ENCODE measurements at regions not wholly inside any gene's neighbourhood (a gene's known extent, or its start where the extent isn't known, plus 50 kb on each side); places are given as distances from the start of the nearest gene placed in this dataset.

DNA sequence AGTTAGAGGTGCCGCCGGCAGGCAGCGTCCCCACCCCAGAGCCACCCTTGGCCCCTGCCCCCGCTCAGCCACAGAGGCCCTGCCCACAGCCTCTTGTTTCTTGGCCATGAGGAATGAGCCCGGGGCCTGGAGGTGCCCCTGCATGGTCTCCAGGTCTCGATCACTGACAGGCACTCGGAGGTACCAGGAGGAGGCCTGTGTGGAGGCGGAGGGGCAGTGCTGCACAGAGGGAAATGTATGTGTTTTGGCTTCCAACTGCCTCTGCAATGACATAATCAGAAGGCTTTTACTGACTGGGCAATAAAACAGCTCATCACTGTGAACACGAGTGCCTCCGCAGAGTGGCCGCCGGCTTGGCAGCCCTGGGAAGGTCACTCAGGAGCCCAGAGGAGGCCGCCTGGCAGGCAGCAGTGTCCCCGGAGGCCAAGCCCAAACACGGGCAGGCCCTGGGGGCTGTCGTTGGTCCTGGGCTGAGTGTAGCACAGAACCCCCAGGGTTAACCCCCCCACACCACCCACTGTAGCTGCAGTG lies 61.1 kb upstream of the GATA5 start:
- H3K4me1 ChIP-seq (ENCODE audit: control insufficient read depth, insufficient read depth, low read length) = no peaks in the 10 kb centered on the region

DNA sequence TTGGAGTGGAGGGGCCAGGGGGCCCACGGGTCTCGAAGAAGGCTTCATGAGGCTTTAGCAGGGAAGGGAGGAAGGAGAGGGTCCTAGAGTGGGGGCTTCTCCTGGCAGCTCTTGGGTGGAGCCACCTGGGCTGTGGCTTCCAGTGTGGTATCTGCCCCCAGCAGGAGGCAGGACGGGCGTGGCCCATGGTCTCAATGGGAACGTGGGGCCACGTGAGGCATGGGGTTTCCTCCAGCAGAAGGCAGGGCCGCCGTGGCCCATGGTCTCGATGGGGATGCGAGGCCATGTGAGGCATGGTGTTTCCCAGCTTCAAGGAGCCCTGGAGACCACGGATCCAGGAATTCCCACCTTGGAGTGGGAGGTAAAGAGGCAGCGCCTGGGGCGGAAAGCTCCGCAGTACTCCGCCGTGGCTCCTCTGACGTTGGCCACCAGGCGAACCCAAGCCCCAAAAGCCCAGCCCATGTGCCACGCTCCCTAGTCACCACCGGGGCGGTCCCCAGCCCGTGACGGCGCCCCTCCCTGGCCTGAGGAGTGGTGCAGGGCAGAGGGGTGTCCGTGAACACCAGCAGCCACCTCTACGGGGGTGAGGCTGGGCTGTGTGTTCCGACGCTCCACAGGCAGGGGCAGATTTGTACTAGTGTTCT lies 62.0 kb upstream of the GATA5 start:
- Histone ChIP-seq H3K4me1 (ENCODE audit: control insufficient read depth, insufficient read depth, low read length) (no peaks in the 10 kb centered on the region), H3K27me3 (ENCODE audit: control insufficient read depth, insufficient read depth, low read length) (no peaks in the 10 kb centered on the region), H3K9ac (ENCODE audit: low read depth, low read length) (no peak overlapping the region)

More for the DNA sequence above, 61.1 kb upstream of the GATA5 start:
- Histone ChIP-seq H3K36me3 (ENCODE audit: control insufficient read depth, insufficient read depth, low read length) (no peaks in the 10 kb centered on the region), H3K9ac (ENCODE audit: low read depth, low read length) (no peak overlapping the region), H3K4me3 (ENCODE audit: low read depth, low read length) (no peak overlapping the region), H3K27me3 (ENCODE audit: control insufficient read depth, insufficient read depth, low read length) (no peaks in the 10 kb centered on the region), H3K9me3 (ENCODE audit: control insufficient read depth, insufficient read depth, low read length) (no peaks in the 10 kb centered on the region)

DNA sequence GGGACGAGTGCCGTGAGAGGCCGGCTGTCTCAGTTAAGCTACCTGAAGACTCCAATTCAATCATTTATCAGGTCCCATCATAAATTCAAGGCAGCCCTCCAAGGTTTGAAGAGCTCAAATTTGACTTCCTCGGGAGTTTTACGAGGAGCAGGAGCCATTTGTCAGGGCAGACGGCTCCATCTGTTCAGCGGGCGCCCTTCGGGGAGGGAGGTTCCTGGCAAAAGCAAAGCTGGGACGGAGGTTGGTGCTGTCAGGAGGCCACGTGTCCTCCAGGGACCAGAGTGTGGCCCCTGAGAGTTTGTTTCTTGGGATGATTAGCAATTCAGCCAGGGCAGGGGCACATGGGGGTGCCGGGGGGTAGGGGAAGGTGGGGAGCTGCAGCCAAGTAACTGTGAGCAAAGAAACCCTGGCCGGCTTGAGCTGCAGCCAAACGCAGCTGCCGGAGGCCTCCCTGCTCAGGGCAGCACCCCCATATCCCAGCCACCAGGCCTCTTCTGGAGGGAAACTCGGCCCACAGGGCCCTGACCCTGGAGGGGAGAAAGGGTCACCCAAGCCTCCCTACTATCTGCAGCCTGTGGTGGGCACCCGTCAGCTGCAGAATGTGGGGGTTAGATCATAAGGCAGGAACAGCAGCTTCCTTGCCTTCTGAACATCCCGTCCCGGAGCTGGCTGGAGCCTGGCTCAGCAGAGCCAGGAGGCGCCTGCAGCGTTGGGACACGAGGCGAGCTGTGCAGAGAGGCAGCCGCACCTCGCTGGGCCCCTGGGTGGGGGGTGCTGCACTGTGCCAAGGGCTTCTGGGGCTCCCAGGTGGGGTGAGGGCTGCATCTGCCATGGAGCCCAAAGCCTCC lies 63.6 kb upstream of the GATA5 start:
- Histone ChIP-seq H3K9me3 (ENCODE audit: control insufficient read depth, insufficient read depth, low read length) (no peaks in the 10 kb centered on the region), H3K4me1 (ENCODE audit: control insufficient read depth, insufficient read depth, low read length) (no peaks in the 10 kb centered on the region), H3K4me3 (ENCODE audit: low read depth, low read length) (no peak overlapping the region), H3K27me3 (ENCODE audit: control insufficient read depth, insufficient read depth, low read length) (no peaks in the 10 kb centered on the region), H3K9ac (ENCODE audit: low read depth, low read length) (no peak overlapping the region), H3K36me3 (ENCODE audit: control insufficient read depth, insufficient read depth, low read length) (no peaks in the 10 kb centered on the region)

More for the DNA sequence above, 62.0 kb upstream of the GATA5 start:
- Histone ChIP-seq H3K9me3 (ENCODE audit: control insufficient read depth, insufficient read depth, low read length) (no peaks in the 10 kb centered on the region), H3K4me3 (ENCODE audit: low read depth, low read length) (no peak overlapping the region), H3K36me3 (ENCODE audit: control insufficient read depth, insufficient read depth, low read length) (no peaks in the 10 kb centered on the region)

DNA sequence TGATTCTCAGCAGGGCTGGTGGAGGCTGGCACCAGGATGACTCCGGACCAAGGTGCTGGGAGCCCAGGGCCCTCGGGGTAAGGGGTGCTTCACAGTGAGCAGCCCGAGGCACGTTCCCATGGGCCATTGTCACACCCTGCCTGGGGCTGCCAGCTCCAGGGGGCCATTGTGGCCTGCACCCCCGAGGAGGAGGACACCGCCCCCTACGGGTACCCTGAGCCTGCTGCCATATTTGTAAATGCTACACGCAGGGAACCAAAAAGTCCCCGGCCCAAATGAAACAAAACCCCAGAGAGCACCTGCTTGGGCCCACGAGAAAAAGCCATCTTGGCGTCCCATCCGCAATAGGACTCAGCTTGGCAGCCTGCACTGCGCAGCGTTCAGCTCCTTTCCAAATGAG lies 64.7 kb upstream of the GATA5 start:
- no peak overlapping the region for H3K9ac ChIP-seq (ENCODE audit: low read depth, low read length)
- H3K4me1 ChIP-seq (ENCODE audit: control insufficient read depth, insufficient read depth, low read length) = no peaks in the 10 kb centered on the region
- H3K27me3 ChIP-seq (ENCODE audit: control insufficient read depth, insufficient read depth, low read length) = no peaks in the 10 kb centered on the region
- H3K4me3 ChIP-seq (ENCODE audit: low read depth, low read length) = no peak overlapping the region
- H3K36me3 ChIP-seq (ENCODE audit: control insufficient read depth, insufficient read depth, low read length) = no peaks in the 10 kb centered on the region
- no peaks in the 10 kb centered on the region for H3K9me3 ChIP-seq (ENCODE audit: control insufficient read depth, insufficient read depth, low read length)

DNA sequence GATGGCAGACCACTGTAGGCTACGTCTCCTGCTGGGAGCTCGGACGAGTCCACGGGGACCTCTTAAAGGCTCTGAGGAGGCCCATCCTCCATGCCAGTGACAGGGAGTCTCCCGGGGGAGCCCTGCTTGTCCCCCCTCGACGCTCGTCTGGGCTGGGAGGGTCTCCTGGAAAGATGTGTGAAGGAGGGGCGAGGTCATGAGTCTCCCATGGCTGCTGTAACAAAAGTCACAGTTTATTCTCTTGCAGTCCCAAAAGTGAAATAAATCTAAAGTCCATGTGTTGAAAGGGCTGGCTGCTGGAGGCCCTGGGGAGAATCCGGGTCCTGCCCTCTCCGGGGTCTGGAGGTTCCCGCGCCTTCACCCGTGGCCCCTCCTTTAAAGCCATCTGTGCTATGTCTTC lies 67.1 kb upstream of the GATA5 start:
- H3K27me3 ChIP-seq (ENCODE audit: control insufficient read depth, insufficient read depth, low read length) = no peaks in the 10 kb centered on the region
- no peaks in the 10 kb centered on the region for H3K9me3 ChIP-seq (ENCODE audit: control insufficient read depth, insufficient read depth, low read length)
- no peaks in the 10 kb centered on the region for H3K36me3 ChIP-seq (ENCODE audit: control insufficient read depth, insufficient read depth, low read length)
- H3K9ac ChIP-seq (ENCODE audit: low read depth, low read length) = no peak overlapping the region
- no peaks in the 10 kb centered on the region for H3K4me1 ChIP-seq (ENCODE audit: control insufficient read depth, insufficient read depth, low read length)
- H3K4me3 ChIP-seq (ENCODE audit: low read depth, low read length) = no peak overlapping the region

DNA sequence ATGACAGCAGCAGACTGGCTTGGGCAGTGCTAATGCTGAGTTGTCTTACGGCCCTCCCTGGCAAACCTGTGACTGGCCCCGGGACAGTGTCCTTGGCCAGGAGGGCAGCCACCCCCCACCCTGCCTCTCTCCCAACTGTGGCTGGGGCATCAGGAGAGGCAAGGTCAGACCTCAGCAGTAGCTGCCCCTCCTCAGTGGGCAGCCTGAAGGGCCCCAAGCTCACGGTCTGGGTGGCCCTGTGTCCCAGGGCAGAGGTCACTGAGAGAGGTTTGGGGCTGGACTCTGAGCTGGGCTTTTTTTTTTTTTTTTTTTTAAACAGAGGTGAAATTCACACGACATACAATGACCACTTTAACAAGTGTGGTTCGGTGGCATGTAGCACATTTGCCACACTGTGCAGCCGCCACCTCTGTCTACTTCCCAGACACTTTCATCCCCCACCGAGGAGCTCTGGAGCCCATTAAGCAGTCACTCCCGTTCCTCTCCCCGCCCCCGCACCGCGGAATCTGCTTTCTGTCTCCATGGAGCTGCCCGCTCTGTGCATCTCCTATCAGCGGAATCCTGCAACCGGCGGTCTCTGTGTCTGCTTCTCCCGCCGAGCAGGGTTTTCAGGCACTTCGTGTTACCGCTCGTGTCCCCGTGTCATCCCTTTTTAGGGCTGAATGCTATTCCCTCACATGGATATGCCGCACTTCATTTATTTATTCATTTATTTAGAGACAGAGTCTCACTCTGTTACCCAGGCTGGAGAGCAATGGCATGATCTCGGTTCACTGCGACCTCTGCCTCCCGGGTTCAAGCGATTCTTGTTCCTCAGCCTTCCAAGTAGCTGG lies 67.9 kb upstream of the GATA5 start:
- no peaks in the 10 kb centered on the region for H3K27me3 ChIP-seq (ENCODE audit: control insufficient read depth, insufficient read depth, low read length)

DNA sequence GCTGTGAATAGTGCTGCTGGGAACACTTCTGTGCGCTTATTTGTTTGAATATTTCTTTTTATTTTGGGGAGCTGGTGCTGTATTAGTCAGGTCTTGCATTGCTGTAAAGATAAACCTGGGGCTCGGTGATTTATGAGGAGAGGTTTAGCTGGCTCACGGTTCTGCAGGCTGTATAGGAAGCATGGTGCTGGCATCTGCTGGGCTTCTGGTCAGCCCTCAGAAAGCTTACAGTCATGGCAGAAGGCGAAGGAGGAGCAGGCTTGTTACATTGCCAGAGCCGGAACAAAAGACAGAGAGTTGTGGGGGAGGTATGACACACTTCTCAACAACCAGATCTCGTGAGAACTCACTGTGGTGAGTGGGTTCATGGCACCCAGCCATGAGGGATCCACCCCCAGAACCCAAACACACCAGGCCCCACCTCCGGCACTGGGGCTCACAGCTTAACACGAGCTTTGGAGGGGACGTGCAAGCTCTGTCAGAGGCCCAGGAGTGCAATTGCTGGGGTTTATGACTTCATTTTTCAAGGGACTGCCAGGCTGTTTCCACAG lies 68.8 kb upstream of the GATA5 start:
- H3K9ac ChIP-seq (ENCODE audit: low read depth, low read length) = no peak overlapping the region
- H3K4me1 ChIP-seq (ENCODE audit: control insufficient read depth, insufficient read depth, low read length) = no peaks in the 10 kb centered on the region
- no peaks in the 10 kb centered on the region for H3K36me3 ChIP-seq (ENCODE audit: control insufficient read depth, insufficient read depth, low read length)
- H3K27me3 ChIP-seq (ENCODE audit: control insufficient read depth, insufficient read depth, low read length) = no peaks in the 10 kb centered on the region
- H3K9me3 ChIP-seq (ENCODE audit: control insufficient read depth, insufficient read depth, low read length) = no peaks in the 10 kb centered on the region
- no peak overlapping the region for H3K4me3 ChIP-seq (ENCODE audit: low read depth, low read length)

More for the DNA sequence above, 67.9 kb upstream of the GATA5 start:
- Histone ChIP-seq H3K9me3 (ENCODE audit: control insufficient read depth, insufficient read depth, low read length) (no peaks in the 10 kb centered on the region), H3K9ac (ENCODE audit: low read depth, low read length) (no peak overlapping the region), H3K36me3 (ENCODE audit: control insufficient read depth, insufficient read depth, low read length) (no peaks in the 10 kb centered on the region), H3K4me1 (ENCODE audit: control insufficient read depth, insufficient read depth, low read length) (no peaks in the 10 kb centered on the region), H3K4me3 (ENCODE audit: low read depth, low read length) (no peak overlapping the region)

DNA sequence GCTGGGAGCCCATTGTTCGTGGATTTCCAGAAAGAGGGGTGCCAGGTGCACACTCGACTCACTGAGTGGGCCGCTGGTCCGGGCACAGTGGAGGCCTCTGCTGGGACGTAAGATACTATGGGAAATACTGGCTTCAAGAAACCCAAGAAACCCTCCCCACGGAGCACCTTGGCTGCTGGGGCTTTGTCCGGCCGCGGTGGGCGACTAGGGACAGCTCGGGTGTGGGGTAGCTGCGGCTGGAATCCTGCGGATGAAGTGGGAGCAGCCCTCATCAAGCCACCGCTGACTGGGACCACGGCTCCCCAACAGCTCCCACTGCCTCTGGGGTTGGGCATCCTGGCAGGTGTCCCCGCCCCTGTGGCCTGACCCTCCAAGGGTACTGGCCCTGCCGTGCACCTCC lies 69.5 kb upstream of the GATA5 start:
- Histone ChIP-seq H3K9me3 (ENCODE audit: control insufficient read depth, insufficient read depth, low read length) (no peaks in the 10 kb centered on the region), H3K4me1 (ENCODE audit: control insufficient read depth, insufficient read depth, low read length) (no peaks in the 10 kb centered on the region), H3K36me3 (ENCODE audit: control insufficient read depth, insufficient read depth, low read length) (no peaks in the 10 kb centered on the region), H3K4me3 (ENCODE audit: low read depth, low read length) (no peak overlapping the region), H3K9ac (ENCODE audit: low read depth, low read length) (no peak overlapping the region), H3K27me3 (ENCODE audit: control insufficient read depth, insufficient read depth, low read length) (no peaks in the 10 kb centered on the region)

DNA sequence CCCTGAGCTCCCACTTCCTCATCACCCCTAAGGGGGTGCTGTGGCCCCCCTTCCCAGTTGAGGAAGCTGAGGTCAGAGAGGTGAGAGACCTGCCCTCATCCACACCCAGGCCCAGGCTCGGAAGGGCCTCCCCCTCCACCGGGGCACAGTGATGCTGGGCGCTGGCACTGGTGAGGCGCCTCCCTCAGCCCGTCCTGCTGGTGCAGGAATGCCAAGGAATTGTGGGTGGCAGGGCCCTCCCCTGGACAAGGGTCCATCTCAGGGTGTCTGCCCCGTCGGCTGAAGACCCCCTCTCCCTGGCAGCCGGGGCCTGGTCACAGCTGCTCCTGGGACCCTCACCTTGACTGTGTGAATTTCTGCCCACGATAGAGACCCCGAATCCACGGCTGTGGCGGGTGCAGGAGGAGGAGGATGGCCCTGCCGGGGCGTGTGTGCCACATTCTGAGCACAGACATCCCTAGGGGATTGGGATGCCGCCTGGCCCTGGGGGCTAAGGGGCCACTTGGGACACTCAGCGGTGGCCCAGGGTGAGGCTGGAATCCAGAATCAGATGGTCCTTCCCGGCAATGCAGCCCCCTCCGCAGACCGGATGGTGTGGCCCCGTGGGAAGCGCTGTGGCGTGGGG lies 70.2 kb upstream of the GATA5 start:
- Histone ChIP-seq H3K27me3 (ENCODE audit: control insufficient read depth, insufficient read depth, low read length) (peaks cover 3% of the 10 kb centered on the region), H3K4me3 (ENCODE audit: low read depth, low read length) (no peak overlapping the region), H3K9me3 (ENCODE audit: control insufficient read depth, insufficient read depth, low read length) (no peaks in the 10 kb centered on the region), H3K4me1 (ENCODE audit: control insufficient read depth, insufficient read depth, low read length) (no peaks in the 10 kb centered on the region), H3K9ac (ENCODE audit: low read depth, low read length) (no peak overlapping the region), H3K36me3 (ENCODE audit: control insufficient read depth, insufficient read depth, low read length) (no peaks in the 10 kb centered on the region)

DNA sequence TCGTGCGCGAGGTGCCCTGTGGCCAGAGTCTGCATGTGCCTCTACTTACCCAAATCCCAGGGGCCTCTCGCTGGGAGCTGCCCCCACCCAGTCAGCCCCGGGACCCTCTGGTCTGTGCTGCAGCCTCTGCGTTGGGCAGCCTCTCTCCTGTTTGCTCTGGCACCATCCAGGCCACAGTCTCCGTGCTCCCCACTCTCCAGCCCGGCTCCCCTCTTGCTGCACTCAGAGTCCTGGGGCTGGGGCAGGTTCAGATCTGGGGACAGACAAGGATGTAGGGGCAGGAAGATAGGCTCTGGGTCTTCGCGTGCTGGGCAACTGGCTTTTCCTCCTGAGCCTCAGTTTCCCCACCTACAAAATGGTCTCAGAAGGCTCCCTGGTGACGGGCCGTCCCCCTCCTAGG lies 70.8 kb upstream of the GATA5 start:
- Histone ChIP-seq H3K27me3 (ENCODE audit: control insufficient read depth, insufficient read depth, low read length) (peaks cover 3% of the 10 kb centered on the region), H3K9ac (ENCODE audit: low read depth, low read length) (no peak overlapping the region), H3K4me3 (ENCODE audit: low read depth, low read length) (no peak overlapping the region), H3K9me3 (ENCODE audit: control insufficient read depth, insufficient read depth, low read length) (no peaks in the 10 kb centered on the region), H3K4me1 (ENCODE audit: control insufficient read depth, insufficient read depth, low read length) (no peaks in the 10 kb centered on the region), H3K36me3 (ENCODE audit: control insufficient read depth, insufficient read depth, low read length) (no peaks in the 10 kb centered on the region)

DNA sequence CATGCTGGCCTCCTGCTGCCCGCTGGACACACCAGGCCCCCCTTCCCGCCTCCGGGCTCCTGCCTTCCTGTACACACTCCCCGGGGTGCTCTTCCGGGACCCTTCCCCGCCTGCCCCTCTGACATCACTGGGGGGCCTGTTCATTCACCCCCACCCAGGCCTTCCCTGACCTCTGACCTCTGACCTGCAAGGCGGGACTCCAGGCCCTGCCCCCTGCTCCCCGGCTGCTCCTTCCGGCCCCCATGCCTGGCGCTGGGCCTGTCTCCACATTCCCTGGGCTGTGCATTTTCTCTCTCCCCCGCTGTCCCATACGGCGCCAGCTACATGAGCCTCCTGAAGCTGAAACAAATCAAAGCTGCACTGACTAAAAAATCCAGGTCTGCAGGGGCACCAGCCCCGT lies 71.6 kb upstream of the GATA5 start:
- no peak overlapping the region for H3K4me3 ChIP-seq (ENCODE audit: low read depth, low read length)
- H3K9me3 ChIP-seq (ENCODE audit: control insufficient read depth, insufficient read depth, low read length) = no peaks in the 10 kb centered on the region
- H3K4me1 ChIP-seq (ENCODE audit: control insufficient read depth, insufficient read depth, low read length) = peaks cover 2% of the 10 kb centered on the region
- no peaks in the 10 kb centered on the region for H3K36me3 ChIP-seq (ENCODE audit: control insufficient read depth, insufficient read depth, low read length)
- no peak overlapping the region for H3K9ac ChIP-seq (ENCODE audit: low read depth, low read length)
- peaks cover 7% of the 10 kb centered on the region for H3K27me3 ChIP-seq (ENCODE audit: control insufficient read depth, insufficient read depth, low read length)

Measured in iPS-15b (cell line).